LHCN-M2 (cell line): ENCODE measurements at regions not wholly inside any gene's neighbourhood (a gene's known extent, or its start where the extent isn't known, plus 50 kb on each side); places are given as distances from the start of the nearest gene placed in this dataset.
"Not testable (repeated sequence)": the region's sequence is repeated elsewhere in the genome, so short reads cannot be mapped to it uniquely, and the experiment has no call there.

Source experiments
- DNase-seq: peaks from one replicate; pipeline ENCODE4 v3.0.0-alpha.2; 2012; ENCODE audit warnings: low read depth

DNA sequence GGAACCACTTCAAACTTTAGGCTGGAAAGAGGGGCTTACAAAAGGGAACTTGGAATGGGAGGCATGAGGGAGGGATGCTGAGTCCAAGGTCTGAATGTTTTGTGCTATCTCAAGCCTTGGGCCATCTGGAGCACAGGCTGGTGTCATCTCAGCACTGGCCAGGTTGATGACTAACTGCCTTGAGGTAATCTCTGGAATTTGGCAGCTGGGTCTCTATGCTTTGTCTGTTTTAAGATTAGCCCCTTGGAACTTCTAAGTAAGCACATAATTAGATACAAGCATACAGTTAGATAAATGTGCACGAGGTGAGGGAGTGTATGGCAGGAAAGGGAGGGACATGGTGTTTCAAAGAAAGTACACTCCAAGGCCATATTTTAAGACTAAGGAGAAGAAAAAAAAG lies 252.4 kb upstream of the CCDC54 start:
- peak; percentile 81 for DNase-seq

DNA sequence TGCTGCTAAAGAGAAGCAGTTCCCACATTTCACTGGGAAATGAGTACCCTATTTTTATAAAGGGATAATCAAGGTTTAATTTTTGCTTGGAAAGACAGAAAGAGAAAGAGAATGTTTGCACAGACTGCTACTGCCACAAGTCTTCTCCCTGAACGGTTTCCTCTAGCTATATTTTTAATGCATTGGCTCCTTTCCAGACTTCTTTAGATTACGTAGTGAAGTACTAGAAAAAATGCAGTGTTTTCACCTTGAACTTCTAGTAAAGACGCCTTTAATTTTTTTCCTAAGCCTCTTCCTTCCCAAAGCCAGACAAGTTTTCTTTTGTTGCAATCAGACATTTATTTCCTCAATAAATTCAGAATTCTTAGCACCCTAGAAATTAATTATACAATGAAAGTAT lies 248.3 kb upstream of the CCDC54 start:
- no peak for DNase-seq

- no peak for DNase-seq
Observed at GRCh38 chr3:107130089-107130700, 247.0 kb upstream of the CCDC54 start.

- DNase-seq: no peak
Observed at GRCh38 chr3:107132674-107133073, 244.6 kb upstream of the CCDC54 start.

DNA sequence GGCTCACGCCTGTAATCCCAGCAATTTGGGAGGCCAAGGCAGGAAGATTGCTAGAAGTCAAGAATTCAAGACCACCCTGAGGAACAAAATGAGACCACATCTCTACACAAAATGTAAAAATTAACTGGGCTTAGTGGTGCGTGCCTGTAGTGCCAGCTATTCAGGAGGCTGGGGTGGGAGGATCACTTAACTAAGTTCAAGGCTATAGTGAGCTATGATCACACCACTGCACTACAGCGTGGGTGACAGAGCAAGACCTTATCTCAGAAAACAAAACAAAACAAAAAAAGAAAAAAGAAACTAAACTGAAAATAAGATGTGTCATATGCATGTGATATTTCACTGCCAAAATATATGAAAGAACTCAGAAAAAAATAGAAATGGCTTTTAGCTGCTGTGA lies 243.3 kb upstream of the CCDC54 start:
- DNase-seq: no peak

DNA sequence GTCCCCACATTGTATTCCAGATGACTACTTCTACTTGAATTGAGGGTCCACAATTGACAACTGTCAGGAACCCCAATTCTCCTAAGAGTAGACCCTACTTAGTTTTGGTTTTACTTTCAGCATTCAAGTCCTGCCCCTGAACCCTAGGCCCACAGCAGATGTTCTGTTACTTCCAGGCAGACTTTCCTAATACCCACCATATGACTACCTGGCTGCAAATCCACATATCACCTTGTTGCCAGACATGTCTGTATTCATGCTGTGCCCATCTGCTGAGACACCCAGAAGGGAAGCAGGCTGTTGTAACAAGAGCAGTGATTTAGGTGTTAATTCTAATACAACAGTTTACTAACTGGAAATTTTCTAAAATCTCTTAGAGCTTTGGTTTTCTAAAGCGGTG lies 235.1 kb upstream of the CCDC54 start:
- no peak for DNase-seq

GRCh38 chr3:107142786-107143575 lies 234.3 kb upstream of the CCDC54 start:
- peak; percentile 78 for DNase-seq

DNA sequence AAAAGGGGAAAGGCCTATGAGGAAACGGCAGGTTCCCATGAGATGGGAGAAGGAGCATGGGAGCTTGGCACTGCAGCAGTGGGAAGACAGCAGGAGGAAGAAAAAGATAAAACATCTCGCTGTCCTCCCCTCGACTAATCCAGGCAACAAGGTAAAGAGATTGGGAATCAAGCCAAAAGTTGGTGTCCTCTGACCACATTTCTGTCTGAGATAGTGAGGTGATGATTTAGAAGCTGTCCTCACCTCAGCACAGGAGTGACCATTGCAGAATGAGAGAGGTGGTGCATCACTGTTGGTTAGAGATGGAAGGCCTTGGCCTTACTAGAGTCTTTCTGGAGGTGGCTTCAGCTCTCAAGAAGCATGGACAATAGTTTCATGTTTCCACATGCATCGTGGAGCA lies 226.6 kb upstream of the CCDC54 start:
- DNase-seq: no peak

GRCh38 chr3:107153981-107154380 lies 223.3 kb upstream of the CCDC54 start:
- DNase-seq: no peak

DNA sequence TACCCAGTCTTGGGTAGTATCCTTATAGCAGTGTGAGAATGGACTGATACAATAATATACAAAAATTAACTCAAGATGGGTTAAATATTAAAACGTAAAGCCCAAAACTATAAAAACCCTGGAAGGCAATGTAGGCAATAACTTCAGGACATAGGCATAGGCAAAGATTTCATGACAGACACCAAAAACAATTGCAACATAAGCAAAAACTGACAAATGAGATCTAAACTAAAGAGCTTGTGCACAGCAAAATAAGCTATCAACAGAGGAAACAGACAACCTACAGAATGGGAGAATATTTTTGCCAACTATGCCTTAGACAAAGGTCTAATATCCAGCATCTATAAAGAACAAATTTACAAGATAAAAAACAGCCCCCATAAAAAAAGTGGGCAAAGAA lies 204.8 kb upstream of the CCDC54 start:
- DNase-seq: no peak

DNA sequence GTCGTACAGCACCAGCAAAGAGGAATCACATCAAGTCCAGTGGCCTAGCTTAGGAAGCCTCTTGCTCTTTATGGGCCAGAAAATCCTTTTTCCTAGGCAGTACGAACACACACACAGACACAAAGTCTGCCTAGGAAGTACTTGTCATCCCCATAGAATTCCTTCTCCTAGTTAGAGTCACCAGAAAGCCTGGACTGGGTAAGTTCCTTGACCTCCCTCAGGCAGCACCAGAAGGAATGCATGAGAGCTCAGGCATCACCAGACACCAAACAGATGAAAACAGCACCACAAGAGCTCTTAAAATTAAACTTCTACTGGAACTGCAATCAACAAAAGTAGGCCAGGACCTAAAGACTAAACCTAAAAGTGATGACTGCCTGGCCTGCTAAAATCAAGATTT lies 192.9 kb upstream of the CCDC54 start:
- DNase-seq: no peak

DNA sequence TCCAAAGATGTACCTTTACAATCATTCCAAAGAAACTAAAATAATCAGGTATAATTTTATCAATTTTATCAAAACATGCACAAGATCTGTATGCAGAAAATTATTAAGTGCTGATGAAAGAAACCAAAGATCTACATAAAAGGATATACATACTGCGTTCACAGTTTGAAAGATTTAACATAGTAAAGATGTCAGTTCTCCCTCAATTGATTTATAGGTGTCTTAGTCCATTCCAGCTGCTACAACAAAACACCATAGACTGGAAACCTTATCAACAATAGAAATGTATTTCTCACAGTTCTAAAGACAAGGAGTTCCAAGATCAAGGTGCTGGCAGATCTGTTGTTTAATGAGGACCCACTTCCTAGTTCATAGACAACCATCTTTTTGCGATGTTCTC lies 189.0 kb upstream of the CCDC54 start:
- DNase-seq: no peak

- no peak for DNase-seq
Observed at GRCh38 chr3:107189158-107189791, 188.0 kb upstream of the CCDC54 start.

- DNase-seq: no peak
Observed at GRCh38 chr3:107193116-107193515, 184.1 kb upstream of the CCDC54 start.

- DNase-seq: peak; percentile 89
Observed at GRCh38 chr3:107198581-107199181, 178.6 kb upstream of the CCDC54 start.

GRCh38 chr3:107201146-107201545 lies 176.1 kb upstream of the CCDC54 start:
- no peak for DNase-seq

DNA sequence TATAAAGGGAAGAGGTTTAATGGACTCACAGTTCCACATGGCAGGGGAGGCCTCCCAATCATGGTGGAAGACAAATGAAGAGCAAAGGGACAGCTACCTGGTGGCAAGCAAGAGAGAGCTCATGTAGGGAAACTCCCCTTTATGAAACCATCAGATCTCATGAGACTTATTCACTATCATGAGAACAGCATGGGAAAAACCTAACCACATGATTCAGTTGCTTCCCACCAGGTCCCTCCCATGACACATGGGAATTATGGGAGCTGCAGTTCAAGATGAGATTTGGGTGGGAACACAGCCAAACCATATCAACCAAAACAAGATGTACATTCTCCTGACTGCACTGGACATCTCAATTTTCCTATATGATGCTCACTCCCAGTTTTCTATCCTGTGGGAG lies 174.4 kb upstream of the CCDC54 start:
- DNase-seq: not testable (repeated sequence)

GRCh38 chr3:107204121-107204520 lies 173.1 kb upstream of the CCDC54 start:
- DNase-seq: no peak

GRCh38 chr3:107205358-107205757 lies 171.9 kb upstream of the CCDC54 start:
- DNase-seq: no peak

DNA sequence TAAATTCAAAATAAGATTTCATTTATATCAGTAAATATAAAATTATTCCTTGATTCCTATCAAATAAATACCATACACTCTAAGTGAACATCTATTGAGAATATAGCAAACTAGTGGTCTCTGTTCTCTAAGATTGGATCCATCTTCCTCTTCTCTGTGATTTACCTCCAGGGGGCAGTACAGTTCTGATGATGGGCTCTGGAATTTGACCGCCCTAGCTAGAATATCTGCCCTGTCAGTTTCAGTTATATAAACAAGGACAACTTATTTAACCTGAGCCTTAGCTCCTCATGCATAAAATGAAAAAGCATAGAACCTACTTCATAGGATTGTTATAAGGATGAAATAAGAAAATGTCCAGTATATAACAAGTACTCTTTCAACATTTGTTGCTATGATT lies 171.1 kb upstream of the CCDC54 start:
- peak; percentile 80 for DNase-seq

DNA sequence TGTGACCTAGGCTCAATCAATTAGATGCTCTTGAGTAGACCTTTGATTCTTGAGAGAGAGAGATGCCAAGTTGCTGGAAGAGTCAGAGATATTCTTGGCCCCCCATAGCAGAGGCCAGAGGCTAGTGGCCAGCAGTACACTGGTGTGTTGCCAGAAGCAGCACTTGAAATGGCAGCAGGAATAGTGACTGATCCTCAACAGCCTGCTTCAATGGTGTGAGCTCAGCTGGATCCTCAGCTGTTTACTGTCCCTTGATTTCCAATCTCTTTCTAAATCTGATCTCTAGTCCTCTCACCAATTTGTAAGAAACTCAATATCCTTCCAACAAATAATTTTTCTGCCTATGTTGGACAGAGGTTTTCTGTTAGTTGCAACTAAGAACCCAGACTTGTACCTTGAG lies 170.3 kb upstream of the CCDC54 start:
- DNase-seq: no peak

- peak; percentile 100 for DNase-seq
Observed at GRCh38 chr3:107208100-107208499, 169.1 kb upstream of the CCDC54 start.

GRCh38 chr3:107208796-107209195 lies 168.4 kb upstream of the CCDC54 start:
- peak; percentile 48 for DNase-seq
